A673 (cell line): ENCODE measurements at regions not wholly inside any gene's neighbourhood (a gene's known extent, or its start where the extent isn't known, plus 50 kb on each side); places are given as distances from the start of the nearest gene placed in this dataset.

Source experiments
- CTCF ChIP-seq: fragments of 300-800, 200-600 bp; sonication (generic); conservative IDR thresholded peaks from 2 replicates; pipeline ENCODE4 v1.5.1; 2017; ENCODE audit warnings: low read depth, mild to moderate bottlenecking, antibody characterized with exemption, low read length, moderate library complexity, mixed read lengths
- EZH2 ChIP-seq: fragments of 200-600 bp; sonication (generic); IDR thresholded peaks from 2 replicates; pipeline ENCODE4 v1.6.1; 2017; ENCODE audit warnings: borderline replicate concordance, low read depth, mild to moderate bottlenecking, mixed read lengths, antibody characterized with exemption, low read length; ENCODE audit not compliant: poor library complexity, severe bottlenecking

GRCh38 chr3:168534761-168535160 is 439.0 kb upstream of the GOLIM4 start:
- no peak for TF ChIP-seq CTCF
- TF ChIP-seq EZH2: no peak
